GM21619 (cell line): ENCODE measurements at regions not wholly inside any gene's neighbourhood (a gene's known extent, or its start where the extent isn't known, plus 50 kb on each side); places are given as distances from the start of the nearest gene placed in this dataset.
A peak's percentile ranks its signal among the peaks of the same experiment; 100 is the strongest.

Experiments
- ATAC-seq: cut with Tn5 transposase; IDR thresholded peaks from one replicate; pipeline ENCODE4 v1.9.1; 2021; ENCODE audit not compliant: unreplicated experiment

DNA sequence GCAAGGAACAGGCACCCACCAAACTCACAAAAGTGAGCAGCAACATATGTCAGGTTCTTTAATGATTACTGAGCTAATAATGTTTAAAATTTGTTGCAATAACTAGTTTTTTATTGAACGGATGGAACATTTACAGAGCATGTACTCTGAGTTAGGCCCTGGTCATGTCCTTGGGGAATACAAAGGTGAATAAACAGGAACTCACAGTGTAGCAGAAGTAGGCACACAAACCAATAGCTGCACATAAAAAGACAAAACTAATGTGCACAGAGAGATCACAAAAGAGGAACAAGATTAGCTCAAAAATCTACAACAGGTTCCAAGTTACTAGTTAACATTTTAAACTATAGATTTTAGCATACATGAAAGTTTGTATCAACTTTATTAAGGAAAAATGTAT is 505.3 kb upstream of the PPP2R3A start:
- ATAC-seq, result no peak

DNA sequence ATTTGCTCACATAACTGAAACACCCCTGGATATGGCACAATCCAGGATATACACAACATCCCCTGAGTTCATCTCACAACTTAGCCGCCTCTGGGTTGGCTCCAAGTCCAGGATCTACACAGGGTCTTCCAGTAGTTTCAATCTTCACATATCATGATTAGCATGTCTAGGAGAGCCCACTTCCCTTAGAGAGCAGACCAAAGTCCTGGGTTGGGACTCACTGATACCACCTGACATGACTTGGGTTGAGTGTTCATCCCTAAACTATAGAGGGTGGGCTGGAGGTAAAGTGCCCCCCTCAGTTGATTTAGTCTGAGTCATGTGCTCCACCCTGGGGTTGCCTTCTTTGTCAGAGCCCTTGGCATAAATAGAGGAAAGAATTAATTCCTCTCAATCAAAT is 493.6 kb upstream of the PPP2R3A start:
- no peak for ATAC-seq

DNA sequence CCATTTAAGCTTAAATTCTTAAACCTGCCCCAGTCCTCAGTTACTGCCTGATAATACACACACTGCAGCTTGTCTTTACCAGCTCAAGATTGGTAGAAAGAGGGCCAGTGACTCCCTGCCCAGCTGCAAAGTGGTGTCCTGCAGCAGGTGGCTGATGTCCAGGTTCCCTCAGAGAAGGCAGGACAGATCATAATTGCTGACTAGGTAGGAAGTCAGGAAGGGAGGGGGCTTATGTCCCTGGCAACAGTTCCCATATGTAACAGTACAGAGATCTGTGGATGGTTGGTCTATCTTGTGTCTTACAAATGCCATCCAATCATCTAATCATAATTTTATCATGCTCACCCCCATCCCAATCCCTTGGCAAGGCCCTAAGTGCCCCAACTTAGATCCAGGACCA is 492.1 kb upstream of the PPP2R3A start:
- ATAC-seq, result no peak

DNA sequence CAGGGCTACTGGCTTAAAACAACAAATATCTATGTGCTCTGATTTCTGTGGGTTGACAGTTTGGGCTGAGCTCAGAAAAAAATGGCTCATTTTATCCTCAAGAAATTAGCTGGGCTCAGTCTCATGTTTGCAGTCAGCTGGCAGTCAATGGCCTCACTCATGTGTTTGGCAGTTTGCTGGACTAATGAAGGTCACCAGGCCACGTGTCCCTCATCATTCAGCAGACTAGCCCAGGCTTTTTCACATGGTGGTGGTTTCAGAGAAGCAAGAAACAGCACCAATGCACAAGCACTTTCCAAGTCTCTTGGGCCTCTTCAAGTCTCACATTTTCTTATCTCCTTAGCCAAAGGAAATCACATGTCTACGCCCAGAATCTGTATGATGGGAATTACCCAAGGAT is 478.3 kb upstream of the PPP2R3A start:
- ATAC-seq, result no peak

GRCh38 chr3:135490219-135490915 is 475.2 kb upstream of the PPP2R3A start:
- no peak for ATAC-seq

- no peak for ATAC-seq
Observed at GRCh38 chr3:135491491-135492205, 473.9 kb upstream of the PPP2R3A start.

DNA sequence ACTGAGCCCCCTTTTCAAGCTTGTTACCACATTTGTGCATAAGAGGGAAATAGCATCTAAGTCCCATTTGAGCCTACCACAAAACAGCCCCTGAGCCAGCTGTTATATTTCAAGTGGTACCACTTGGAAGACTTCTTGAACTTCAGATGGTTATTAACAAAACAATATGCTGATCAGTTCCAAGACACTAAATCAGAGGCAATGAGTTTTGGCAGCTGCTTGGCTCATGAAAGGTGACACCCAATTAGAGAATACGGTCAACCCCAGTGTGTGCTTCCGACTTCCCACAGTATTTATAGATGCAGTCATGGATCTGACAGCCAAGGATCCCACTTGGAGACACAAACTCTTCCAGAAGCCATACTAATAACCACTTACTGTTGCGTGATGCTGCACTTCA is 469.6 kb upstream of the PPP2R3A start:
- no peak for ATAC-seq

- ATAC-seq, result no peak
Observed at GRCh38 chr3:135497979-135498378, 467.5 kb upstream of the PPP2R3A start.

DNA sequence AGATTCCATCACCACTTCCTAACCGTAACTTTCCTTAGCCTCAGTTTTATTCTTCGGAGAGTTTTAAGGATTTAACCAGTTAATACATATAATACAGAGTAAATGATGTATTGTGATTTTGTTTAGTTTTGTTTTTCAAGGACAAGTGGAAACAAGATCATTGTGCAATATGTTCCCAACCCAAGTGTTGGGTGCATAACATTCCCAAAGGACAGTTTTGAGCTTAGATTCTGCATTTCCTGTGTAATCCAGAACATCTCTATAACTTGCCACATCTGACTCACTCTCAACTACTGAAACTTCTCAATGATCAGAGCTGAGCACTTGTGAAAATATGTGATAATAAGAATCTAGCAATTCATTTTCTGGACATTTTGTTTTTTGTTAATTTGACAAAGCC is 466.1 kb upstream of the PPP2R3A start:
- no peak for ATAC-seq

DNA sequence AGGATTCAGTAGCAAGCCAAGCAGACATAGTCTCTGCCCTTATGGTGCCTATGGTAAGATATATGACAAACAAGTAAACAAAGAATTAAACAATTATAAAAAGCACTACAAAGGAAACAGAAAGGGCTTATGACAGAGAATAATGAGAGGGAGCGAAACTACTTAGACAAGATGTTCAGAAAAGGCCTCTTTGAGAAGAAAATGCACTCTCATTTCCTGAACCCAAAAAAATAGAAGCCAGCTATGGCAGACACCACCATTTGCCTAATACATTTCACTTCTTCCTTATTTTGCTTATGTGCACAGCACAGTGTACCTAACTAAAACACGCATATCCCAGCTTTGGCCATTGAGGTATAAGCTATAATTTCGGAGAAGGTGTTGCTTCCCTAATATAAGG is 465.5 kb upstream of the PPP2R3A start:
- no peak for ATAC-seq

- ATAC-seq, result no peak
Observed at GRCh38 chr3:135503065-135503759, 462.3 kb upstream of the PPP2R3A start.

DNA sequence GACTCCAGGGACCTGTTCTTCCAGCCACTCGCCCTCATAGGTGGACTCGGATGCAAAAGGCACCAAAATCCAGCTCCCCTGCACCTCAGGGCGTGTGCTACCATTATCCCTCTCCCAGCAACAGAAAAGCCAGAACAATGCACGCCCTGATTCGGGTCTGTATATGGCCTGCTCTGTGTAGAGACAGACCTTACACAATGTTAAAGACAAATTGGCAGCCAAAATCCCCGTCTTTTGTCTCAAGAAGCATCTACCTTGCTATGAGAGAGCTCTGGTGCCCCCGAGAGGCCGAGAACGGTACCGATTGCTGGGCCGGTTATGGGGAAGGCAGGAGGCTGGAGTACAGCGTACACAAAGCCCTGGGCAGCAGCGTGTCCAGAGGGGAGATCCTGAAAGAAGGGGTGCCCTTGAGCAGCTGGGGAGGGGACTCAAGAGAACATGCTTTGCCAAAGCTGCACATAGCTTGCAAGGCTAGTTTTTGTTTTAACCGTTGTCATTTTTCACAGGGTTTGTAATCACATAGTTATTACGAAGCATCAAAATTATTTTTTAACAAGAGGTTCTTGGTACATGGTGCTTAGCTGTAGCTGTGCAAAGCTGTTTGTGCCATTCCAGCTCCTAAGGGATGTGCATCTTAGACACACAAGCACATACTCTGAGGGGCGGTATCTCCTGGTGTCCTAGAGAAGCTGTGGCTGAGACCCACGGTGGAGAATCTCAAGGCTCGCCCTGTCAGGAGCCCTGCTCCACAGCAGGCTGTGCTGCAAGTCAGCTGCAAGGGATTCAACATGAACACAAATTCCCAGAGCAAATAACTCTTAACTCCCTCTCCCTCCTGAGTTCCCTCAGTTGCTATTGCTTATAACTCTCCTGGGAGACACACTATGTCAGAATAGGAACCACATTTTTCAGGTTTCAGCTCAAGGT is 461.5 kb upstream of the PPP2R3A start:
- ATAC-seq, result peak; percentile 86

GRCh38 chr3:135513106-135514059 is 452.1 kb upstream of the PPP2R3A start:
- no peak for ATAC-seq

DNA sequence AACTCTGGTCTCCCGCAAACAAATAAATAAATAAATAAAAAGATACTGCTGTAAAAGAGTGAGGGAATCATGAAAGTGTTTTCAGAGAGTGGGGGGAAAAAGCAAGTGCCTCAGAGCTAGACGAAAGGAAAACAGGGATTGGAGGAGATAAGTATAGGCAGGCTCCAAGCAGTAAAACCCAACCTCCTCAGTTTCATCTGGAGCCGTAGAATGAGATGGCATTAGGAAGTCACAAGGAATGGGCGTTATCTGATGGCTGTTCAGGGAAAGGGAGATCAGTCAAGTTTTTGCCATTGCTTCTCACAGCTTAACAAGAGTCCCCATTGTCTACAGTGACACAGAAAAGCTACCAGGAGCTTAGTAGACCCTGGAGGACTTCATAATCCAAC is 451.5 kb upstream of the PPP2R3A start:
- ATAC-seq, result no peak

- no peak for ATAC-seq
Observed at GRCh38 chr3:135516143-135516542, 449.4 kb upstream of the PPP2R3A start.

DNA sequence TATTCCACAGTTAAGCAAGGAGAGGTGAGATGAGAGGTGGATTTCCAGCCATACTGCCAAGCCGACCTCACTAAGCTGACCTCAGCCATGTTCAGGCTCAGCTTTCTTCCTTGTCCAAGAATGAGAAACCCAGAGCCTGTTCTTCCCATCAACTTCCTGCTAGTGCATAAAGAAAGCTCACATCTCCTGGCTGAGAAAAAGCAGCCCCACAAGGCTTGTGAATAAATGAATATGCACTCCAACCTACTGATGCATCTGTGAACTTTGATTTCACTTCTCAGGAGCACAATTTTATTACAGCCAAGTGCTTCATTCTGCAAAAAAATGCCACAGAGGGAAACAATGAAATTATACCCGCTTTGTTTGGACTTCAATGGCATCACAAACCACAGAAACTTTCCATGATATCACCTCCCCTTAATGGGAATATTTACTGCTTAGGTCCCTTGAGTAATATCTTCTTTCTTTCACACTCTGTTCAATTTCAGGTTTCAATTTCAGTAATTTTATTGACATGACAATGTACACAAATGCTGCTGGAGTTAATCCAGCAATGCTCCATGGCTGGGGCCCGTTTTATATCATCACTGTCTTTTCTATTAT is 437.0 kb upstream of the PPP2R3A start:
- no peak for ATAC-seq

DNA sequence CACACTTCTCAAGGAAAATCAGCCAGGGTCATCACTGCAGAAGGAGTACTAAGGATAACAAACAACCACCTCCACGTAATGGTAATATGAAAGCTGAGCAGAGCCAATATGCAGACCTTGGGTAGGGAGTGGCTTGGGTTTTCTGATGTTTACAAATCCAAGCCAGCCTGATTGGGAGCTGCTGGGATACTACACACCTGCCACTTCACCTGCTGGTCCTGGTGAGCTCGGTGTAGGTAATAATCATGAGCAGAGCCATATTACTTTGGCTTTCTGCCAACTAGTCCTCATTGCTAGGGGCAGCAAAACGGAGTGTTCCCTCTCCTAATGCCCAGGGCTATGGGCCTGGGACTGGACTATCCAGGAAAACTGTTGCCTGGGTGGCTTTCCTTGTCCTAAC is 433.5 kb upstream of the PPP2R3A start:
- no peak for ATAC-seq

DNA sequence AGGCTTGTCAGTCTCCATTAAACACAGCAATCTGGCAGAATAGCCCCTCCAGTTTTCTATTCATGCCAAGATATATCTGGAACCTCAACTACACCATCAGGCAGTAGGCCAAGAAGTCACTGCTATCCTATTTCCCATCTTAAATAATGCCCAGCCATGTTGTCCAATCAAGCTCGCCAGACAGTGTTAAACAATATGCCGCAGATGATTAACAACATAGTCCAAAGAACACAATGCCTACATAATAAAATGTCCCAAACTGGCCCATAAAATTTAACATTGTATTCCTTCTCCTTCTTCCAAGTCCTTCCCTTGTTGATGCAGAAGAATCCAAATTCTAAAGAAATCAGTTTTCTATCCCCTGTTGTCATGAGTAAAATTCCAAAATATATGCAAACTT is 427.4 kb upstream of the PPP2R3A start:
- ATAC-seq, result no peak

- no peak for ATAC-seq
Observed at GRCh38 chr3:135539351-135539750, 426.2 kb upstream of the PPP2R3A start.

- no peak for ATAC-seq
Observed at GRCh38 chr3:135539854-135540253, 425.7 kb upstream of the PPP2R3A start.
